TTC549 (cell line): ENCODE measurements at regions not wholly inside any gene's neighbourhood (a gene's known extent, or its start where the extent isn't known, plus 50 kb on each side); places are given as distances from the start of the nearest gene placed in this dataset.
A peak's percentile ranks its signal among the peaks of the same experiment; 100 is the strongest.
"Not testable (repeated sequence)": the region's sequence is repeated elsewhere in the genome, so short reads cannot be mapped to it uniquely, and the experiment has no call there.

Source experiments
- FAIRE-seq: peaks from 2 replicates; lab custom pipeline; 2012; peaks lifted over from hg19 to GRCh38; lab: Jason Lieb, UNC

DNA sequence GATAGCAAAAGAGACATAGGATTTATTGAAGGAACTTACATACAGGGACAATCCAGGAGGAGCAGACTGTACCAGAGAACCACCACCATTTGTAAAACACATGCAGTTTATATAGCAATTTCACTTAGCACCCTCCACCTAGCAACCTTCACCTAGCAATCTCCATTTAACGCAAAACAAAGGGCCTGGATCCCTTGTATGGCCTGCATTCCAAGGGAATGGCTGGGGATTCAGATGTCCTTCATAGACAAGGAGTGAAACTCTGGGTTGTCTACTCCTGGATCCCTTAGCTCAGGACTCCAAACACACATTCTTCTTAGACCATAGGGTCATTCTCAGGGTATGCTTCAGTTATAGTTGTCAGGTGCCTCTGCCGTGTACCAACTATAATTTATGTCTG lies 1324.9 kb downstream of the HACE1 start:
- FAIRE-seq, result no peak

DNA sequence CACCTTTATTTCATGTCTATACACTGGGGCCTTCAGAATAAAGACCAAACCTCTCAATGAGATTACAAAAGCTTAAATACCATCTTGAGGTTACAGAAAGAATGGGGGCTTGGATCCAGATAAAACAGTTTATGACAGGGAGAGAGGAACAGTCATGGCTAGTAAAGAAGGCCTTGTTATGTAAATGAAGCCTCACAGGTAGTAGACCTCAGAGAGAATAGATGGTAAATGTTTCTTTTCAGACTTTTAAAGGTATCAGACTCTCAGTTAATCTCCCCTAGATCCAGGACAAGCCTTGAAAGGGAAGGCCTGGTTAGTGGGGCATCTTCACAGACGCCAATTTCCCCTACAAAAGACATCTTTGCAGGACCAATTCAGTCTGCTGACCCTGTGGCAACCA lies 1325.6 kb downstream of the HACE1 start:
- no peak for FAIRE-seq

DNA sequence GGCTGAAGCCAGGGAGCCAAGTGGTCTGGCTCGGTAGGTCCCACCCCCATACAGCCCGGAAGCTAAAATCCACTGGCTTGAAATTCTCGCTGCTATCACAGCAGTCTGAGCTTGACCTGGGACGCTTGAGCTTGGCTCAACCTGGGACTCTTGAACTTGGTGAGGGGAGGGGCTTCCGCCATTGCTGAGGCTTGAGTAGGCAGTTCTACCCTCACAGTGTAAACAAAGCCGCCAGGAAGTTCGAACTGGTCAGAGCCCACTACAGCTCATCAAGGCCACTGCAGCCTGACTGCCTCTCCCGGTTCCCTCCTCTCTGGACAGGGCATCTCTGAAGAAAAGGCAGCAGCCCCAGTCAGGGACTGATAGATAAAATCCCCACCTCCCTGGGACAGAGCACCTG lies 1337.7 kb downstream of the HACE1 start:
- no peak for FAIRE-seq

DNA sequence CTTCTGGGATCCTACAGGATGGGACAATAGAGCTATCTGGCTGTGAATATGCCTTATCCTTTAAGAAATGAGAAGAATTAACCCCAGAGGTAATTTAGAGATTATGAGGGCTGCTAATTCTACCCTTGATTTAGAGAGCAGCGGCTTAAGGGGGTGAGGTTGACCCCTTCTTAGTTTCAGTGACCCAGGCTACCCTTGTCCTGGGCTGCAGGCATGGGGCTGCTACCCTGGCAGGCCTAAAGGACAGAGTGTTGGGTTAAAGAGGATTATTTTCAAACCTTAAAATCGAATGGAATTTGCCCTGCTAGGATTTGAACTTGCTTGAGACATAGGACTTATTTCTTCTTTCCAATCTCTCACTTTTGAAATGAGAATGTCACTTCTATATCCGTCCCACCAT lies 1343.4 kb downstream of the HACE1 start:
- no peak for FAIRE-seq

DNA sequence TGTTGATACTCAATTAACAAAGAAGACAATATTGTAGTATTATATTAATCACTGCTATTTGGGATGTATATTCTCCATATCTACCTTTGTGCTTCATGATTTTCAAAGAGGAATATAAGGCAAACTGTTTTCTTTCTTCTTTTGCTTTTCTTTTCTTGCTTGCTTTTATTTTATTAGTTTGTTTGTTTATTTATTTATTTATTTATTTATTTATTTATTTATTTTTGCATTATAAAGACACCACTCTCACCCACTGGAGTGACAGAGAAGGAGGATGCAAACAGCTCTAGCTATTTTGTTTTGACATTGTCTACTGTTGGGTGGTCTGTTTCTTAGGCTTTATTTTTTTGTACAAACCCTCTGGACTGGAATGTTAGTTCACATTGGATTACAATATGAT lies 1352.7 kb downstream of the HACE1 start:
- FAIRE-seq, result no peak

DNA sequence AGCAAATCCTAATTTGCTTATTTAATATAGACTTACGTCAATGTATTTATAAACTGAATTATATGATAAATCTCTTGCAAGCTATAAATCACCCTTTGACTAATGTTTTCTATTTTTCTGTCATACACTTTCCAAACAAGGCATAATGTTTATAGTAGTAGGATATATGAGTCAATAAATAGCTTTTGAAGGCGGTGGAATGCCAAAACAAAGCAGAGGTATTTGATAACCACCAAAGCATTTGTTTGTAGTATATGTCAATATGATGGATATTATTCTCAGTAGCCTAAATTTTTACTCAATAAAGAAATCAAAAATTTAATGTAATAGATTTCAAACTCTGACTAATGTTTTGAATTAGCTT lies 1354.6 kb downstream of the HACE1 start:
- no peak for FAIRE-seq

DNA sequence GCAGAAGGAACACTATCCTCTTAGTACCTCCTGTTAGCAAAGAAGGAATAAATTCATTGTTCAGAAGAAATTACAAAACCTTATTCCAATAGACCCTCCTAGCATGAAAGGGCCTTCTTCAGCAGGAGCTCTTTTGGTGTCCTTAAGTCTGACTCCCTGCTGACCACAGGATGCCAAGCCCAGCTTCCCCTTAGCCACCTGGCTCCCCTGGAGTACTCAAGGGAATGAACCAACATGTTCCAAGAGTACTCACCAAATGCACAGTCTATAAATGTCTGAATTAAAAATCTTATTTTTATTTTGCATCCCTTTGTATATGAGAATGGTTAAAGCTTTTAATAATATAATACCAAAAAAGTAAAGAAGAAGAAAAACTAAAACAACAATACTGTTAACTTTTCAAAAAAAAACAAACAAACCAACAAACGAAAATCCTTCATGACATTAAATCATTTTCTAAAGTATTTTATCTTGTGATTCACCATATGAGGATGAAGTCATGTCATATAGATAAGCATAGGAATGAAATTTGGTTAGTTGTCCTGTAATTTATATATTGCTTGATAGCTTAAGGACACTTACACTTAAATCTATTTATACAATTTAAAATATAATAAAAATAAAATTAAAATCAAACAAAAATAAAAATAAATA lies 1355.1 kb downstream of the HACE1 start:
- peak; percentile 46 for FAIRE-seq

DNA sequence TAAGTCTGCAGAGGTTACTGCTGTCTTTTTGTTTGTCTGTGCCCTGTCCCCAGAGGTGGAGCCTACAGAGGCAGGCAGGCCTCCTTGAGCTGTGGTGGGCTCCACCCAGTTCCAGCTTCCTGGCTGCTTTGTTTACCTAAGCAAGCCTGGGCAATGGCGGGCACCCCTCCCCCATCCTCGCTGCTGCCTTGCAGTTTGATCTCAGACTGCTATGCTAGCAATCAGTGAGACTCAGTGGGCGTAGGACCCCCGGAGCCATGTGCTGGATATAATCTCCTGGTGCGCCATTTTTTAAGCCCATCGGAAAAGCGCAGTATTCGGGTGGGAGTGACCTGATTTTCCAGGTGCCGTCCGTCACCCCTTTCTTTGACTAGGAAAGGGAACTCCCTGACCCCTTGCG lies 1363.1 kb downstream of the HACE1 start:
- FAIRE-seq, result not testable (repeated sequence)

DNA sequence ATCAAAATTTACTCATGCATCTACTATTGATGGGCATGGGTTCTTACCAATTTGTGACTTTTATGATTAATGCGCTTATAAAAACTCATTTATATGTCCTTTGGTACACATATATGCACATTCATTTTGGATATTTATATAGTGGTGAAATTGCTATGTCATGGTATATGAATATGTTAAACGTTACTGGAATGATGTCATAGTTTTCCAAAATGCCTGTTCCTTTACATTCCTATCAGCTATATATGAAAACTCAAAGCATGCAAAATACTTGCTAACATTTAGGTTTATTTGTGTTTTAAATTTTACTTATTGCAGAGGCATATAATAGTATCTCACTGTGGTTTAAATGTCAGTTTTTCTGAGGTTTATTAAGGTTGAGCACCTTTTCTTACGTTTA lies 1403.1 kb downstream of the HACE1 start:
- FAIRE-seq, result no peak

DNA sequence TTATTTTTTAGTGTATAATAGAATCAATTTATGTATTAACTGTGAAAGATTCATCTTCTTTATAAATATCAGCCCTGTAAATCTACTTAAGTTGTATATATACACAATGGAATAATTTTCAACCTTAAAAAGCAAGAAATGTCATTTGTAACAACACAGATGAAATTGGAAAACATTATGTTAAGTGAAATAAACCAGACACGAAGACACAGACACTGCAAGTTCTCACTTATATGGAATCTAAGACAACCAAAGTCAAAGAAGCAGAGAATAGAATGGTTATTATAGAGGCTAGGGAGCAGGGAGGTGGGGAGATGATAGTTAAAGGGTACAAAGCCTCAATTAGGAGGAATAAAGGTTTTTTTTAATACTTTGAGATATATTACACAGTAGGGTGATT lies 1404.4 kb downstream of the HACE1 start:
- no peak for FAIRE-seq

DNA sequence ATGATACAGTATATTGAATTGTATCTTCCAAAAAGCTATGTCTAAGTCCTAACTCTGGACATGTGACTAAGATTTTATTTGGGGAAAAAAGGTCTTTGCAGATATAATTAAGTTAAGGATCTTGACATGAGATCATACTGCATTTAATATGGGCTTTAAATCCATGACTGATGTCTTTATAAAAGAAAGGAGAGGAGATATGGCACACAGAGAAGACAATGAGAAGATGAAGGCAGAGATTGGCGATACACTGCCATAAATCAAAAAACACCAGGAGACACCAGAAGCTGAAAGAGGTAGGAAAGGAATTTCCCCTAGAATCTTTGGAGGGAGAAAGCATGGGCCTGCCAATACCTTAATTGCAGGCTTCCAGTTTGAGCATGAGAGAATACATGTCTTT lies 1450.2 kb downstream of the HACE1 start:
- no peak for FAIRE-seq

DNA sequence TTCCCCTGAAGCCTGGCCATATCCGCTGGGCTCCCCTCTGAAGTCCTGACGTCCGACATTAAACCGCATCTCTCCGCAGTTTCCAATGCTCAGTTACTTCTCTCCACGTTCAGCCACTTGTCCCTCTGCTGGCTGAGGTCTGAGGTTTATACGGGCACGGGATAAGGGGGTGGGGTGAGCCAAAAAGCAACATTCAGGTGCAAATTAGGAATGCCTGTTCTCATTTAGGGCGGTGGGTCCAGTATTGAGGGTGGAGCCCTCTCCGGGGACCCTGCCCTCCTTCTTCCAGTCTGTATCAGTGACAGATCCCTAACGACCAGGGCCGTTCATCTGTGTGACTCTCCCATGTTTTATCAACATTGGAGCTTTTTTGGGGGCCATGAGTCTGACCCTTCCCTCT lies 1454.4 kb downstream of the HACE1 start:
- no peak for FAIRE-seq

DNA sequence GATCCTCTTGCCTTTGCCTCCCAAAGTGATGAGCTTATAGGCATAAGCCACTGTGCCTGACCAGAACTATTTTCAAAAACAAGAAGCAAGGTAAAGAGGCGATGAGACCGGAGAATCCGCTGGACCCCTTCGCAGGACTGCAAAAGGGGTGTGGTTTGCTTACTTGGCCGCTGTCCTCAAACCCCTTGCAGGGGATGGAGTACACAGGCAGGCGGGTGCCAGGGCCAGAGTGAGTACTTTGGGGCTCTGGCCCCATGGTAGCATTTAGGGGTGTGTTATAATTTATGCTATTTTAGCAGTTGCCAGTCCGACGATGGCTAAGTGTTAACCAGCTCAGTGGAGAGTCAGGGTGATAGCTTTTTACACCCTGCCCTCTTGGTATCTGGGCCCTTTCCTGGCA lies 1454.9 kb downstream of the HACE1 start:
- no peak for FAIRE-seq

DNA sequence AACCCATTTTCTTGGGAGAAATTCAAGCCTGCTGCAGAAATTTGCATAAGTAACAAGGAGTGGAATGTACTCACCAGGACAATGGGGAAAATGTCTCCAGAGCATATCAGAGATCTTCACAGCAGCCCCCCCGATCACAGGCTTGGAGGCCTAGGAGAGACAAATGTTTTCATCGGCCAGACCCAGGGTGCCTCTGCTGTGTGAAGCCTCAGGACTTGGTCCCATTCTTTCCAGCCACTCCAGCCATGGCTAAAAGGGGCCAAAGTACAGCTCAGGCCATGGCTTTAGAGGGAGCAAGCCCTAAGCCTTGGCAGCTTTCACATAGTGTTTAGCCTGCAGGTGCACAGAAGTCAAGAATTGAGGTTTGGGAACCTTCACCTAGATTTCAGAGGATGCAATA lies 1463.0 kb downstream of the HACE1 start:
- FAIRE-seq, result no peak

DNA sequence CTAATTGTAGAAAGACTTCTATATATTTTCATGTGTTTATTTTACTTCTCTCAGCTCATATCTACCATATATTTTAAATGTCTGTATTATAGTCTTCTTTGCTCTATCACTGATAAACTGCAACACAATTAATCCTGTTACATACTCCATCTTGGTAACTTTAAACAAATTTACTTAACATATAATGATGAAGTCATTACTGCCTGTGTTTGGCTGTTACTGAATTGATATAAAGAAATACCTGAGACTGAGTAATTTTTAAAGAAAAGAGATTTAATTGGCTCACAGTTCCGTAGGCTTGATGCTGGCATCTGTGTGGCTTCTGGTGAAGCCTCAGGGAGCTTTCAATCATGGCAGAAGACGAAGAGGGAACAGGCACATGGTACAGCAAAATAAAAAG lies 1480.4 kb downstream of the HACE1 start:
- no peak for FAIRE-seq

DNA sequence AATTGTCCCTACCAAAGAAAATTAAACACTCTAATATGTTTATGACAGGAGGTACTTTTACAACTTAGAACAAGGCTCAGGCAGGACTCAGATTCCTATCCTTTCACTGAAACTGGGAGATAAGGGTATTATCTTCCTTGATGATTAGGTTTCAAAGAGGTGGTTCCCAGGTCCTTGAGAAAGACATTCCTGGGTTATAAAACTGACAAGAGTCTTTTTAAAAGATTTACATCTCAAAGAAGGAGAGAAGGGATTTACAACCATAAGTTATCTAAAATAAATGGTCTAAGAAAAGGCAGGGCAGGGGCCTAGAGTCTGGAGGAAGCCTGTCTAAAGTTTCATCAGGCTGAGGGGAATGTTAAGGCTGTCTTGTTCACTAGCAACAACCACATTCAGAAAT lies 1492.5 kb downstream of the HACE1 start:
- no peak for FAIRE-seq

DNA sequence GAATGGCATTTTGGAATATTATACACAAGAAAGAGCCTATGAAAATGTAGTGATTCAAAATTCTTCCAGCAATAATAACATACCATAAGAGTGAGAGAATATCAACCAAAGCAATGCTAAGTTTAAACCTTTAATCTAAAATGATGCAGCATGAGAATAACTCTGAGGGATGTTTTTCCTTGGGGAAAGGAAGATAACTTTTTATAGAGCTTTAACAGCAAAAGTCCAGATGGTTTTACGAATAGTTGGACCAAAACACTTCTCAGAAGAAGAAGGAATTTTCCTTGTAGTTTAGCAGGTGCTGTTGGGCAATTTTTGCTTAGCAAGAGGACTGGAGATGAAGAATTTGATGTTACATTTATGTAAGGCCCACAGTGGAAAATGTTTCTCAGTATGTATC lies 1503.2 kb downstream of the HACE1 start:
- no peak for FAIRE-seq

DNA sequence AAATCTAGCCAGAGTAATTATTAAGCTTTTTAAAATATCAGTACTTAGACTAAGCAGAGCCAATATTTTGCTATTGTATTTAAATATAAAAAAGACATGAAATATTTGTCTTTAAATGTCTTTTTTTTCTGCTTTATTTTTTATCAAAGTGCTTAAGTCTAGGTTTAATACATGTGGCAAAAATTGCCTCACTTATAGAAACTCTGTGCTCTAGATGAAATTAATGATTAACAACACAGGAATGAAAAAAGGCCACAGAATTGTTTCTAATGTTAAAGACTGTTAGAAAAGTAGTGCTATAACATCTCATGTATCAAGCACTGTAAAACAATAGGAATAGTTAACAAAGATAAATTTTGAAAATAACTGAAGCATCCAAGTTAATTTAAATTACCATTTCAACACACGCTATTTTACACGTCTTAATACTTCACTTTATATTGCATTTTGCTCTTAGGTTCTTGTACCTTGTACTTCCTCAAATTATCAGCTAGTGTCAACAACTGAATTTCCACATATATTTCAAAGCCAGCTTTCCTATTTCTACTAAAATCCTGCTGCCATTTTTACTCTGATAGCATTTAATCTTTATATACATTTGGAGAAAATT lies 1515.1 kb downstream of the HACE1 start:
- no peak for FAIRE-seq

DNA sequence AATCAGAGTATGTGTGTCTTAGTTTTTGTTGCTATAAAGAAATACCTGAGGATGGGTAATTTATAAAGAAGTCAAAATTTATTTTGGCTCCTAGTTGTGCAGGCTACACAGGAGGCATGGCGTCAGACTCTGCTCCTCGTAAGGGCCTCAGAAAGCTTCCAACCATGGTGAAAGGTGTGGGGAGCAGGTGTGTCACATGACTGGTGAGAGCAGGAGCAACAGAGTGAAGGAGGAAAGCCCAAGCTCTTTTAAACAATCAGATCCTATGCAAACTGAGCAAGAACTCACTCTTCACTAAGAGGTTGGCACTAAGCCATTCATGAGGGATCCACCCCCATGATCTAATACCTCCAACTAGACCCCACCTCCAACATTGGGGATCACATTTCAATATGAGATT lies 1524.3 kb downstream of the HACE1 start:
- FAIRE-seq, result no peak

DNA sequence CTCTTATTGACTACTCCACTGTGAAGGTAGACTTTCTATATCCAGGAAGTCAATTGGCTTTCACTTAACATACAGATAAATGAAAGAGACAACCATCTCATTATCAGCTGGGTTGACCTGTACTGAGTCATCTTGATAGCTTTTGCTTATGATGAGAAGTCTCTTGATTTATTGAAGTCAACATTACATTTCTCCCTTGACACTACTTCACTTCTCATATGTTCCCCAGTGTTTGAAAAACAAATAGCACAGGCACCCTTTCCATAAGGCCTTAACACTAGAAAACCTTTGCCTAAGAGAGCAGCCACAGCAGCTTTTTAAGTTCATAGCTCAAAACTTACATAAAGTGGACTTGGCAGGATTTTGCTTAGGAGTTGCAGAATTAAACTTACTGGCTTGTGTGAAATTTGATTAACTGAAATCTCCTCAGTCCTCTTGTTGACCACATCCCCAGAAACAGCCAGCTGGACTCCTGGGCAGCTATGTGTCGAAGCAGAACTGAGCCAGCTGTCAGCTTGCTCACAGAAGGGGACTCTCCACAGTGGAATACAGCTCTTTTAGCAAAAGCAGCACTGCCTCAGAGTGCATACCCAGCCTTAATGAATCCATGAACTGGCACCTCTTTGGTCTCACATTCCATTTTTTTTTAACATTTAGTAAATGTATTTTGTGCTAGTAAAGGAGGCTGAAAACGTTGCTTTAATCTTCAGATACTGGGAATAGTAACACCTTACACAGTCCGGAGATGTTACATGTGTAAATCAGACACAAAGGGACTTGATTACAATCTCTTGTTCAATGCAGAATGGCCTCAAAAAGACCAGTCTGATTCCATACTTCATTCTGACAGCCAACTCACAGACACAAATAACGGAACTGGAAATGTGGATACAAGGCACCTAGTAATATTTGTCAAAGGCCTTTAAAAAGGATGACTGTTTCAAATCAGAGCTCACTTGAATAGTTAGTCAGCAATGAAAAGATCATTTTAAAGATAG lies 1532.7 kb downstream of the HACE1 start:
- no peak for FAIRE-seq

DNA sequence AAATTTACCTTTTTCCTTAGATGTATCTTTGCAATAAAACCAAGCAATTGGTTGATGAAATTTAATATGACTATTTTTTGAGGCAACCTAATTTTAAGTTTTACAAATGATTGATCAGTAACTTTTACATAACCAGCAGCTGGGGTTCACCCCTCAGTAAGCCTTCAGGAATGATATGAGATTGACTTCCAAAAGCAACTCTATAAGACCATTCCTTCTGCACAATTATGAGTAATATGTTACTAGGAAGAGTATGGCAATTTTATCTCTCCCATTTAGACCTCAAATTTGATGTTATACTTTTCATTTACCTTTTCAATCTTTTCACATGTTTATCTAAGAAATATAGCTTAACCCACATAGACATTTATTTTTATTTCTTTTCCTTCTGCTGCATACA lies 1546.3 kb downstream of the HACE1 start:
- no peak for FAIRE-seq

DNA sequence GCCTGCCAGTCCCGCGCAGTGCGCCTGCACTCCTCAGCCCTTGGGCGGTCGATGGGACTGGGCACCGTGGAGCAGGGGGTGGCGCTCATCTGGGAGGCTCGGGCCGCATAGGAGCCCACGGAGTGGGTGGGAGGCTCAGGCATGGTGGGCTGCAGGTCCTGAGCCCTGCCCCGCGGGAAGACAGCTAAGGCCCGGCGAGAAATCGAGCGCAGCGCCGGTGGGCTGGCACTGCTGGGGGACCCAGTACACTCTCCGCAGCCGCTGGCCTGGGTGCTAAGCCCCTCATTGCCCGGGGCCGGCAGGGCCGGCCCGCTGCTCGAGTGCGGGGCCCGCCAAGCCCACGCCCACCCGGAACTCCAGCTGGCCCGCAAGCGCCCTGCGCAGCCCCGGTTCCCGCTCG lies 1565.3 kb downstream of the HACE1 start:
- not testable (repeated sequence) for FAIRE-seq

DNA sequence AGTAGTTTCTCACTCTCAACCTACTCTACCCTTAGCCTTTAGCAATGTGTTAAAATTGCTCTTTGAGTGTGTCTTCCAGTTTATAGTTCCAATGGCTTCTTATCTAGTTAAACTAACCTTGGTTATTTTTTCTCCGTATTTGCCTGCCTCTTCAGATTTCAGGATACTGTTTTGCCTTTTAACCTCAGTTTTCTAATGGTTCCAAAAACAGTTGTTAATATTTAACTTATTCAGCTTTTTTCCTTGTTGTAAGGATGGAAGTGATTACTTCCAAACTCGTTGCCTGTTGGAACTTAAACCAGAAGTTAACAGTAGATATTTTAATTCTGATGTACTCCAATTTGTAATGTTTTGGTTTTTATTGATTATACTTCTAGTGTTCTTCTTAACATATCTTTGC lies 1574.9 kb downstream of the HACE1 start:
- FAIRE-seq, result no peak
